Lower leg skin (tissue), 4 donors: ENCODE measurements at regions not wholly inside any gene's neighbourhood (a gene's known extent, or its start where the extent isn't known, plus 50 kb on each side); places are given as distances from the start of the nearest gene placed in this dataset.

Experiments used
- DNase-seq, 2 donors: peaks; one replicate each; pipeline ENCODE4 v3.0.0-alpha.2; 2019; ENCODE audit warnings: low spot score in 2 of 2
- H3K4me3 ChIP-seq: fragments of 200-600 bp; sonication (generic); 2 replicates; pipeline ENCODE4 v1.5.1; 2017; ENCODE audit warnings: mild to moderate bottlenecking, low read depth; ENCODE audit not compliant: poor library complexity, severe bottlenecking
- POLR2A ChIP-seq, 2 donors: fragments of 450-650 bp; IDR thresholded peaks; one replicate each; pipeline ENCODE4 v1.6.1; 2016 to 2017; ENCODE audit warnings: antibody characterized with exemption in 2 of 2, mild to moderate bottlenecking in 1 of 2, moderate library complexity in 1 of 2
- WGBS, 2 donors: methylation state at CpG; one replicate each; pipeline ENCODE4 v1.1.5; 2018; 5-methylcytosine and 5-hydroxymethylcytosine counted together
- intact Hi-C: fragments of 100-400 bp; cut with DNase I; formaldehyde crosslinking; loops from one replicate; pipeline ENCODE4 v1.15.0; 2023; ENCODE audit warnings: low total_unique reads
- TF ChIP-seq, protein P1 (sequence below), 3 donors: fragments of 450-650 bp; IDR thresholded peaks; one replicate each; pipeline ENCODE4 v1.5.1; 2016; ENCODE audit warnings: antibody characterized with exemption in 3 of 3, mild to moderate bottlenecking in 3 of 3, moderate library complexity in 2 of 3

DNA sequence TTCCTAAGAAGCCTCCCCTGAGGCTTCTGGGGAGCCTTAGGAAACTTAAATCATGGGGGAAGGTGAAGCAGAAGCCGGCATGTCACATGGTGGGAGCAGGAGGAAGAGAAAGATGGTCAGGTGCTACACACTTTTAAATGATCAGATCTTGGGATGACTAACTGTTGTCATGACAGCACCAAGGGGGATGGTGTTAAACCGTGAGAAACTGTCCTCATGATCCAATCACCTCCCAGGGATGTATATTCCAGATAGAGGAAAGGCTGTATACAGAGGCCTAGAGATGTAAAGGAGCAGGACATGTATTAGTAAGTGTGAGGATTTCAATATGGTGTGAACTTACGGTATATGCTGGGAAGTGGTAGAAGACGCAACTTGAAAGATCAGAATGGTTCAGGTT is 121.1 kb downstream of the CAND1 start:
- no peak overlapping the region for H3K4me3 ChIP-seq
- TF ChIP-seq POLR2A (IDR thresholded peaks at IDR 0.05), result no peak
- TF ChIP-seq, protein P1, sequence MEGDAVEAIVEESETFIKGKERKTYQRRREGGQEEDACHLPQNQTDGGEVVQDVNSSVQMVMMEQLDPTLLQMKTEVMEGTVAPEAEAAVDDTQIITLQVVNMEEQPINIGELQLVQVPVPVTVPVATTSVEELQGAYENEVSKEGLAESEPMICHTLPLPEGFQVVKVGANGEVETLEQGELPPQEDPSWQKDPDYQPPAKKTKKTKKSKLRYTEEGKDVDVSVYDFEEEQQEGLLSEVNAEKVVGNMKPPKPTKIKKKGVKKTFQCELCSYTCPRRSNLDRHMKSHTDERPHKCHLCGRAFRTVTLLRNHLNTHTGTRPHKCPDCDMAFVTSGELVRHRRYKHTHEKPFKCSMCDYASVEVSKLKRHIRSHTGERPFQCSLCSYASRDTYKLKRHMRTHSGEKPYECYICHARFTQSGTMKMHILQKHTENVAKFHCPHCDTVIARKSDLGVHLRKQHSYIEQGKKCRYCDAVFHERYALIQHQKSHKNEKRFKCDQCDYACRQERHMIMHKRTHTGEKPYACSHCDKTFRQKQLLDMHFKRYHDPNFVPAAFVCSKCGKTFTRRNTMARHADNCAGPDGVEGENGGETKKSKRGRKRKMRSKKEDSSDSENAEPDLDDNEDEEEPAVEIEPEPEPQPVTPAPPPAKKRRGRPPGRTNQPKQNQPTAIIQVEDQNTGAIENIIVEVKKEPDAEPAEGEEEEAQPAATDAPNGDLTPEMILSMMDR (IDR thresholded peaks at IDR 0.05), result no peak
- intact Hi-C loops, result no loop called here
- DNase-seq, result no peak
- 89 to 94% methylated on average over 4 of the region's 4 CpGs for WGBS, 2 donors

DNA sequence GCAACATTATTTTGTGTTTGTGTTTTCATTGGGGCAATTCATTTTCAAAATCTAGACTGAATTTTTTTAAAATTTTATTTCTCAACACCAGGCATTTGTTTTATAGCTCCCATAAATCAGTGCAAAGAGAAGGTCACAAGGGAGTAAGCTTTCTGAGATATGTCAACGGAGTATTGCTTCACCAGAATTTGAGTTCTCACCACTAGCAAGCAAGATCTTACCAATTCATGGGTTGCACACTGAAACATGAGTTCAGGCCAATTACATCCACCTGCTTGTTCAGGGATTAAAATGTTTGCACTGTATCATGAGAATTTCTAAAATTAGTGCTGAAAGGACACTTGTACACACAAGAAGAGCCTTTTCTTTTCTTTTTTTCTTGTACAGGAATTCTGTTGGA is 121.9 kb downstream of the CAND1 start:
- no peak for DNase-seq
- H3K4me3 ChIP-seq, result no peak overlapping the region
- intact Hi-C loops, result no loop called here
- WGBS, 2 donors, result 75 to 77% methylated on average over 1 of the region's 1 CpG
- TF ChIP-seq, protein P1 (IDR thresholded peaks at IDR 0.05), result no peak
- TF ChIP-seq POLR2A (IDR thresholded peaks at IDR 0.05), result no peak

DNA sequence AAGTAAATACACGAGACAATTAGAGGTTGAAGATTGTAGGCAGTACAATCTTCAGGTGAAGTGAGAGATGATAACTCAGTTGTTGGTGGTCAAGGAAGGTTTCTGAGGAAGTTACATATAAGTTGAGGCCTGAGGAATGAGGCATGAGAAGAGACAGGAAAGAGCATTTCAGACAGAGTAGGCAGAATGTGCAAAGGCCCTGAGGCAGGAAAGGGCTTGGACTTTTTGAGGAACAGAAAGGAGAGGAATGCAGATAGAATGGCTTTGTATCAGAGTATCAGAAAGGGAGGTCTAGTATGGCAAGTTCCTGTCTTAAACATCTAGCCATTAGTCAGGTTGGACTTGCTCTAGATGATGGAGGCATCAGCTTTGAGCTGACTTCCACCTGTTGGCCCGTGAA is 122.5 kb downstream of the CAND1 start:
- no peak for DNase-seq
- 89 to 94% methylated on average over 2 of the region's 2 CpGs for WGBS, 2 donors
- intact Hi-C loops, result no loop called here
- TF ChIP-seq, protein P1 (IDR thresholded peaks at IDR 0.05), result no peak
- TF ChIP-seq POLR2A (IDR thresholded peaks at IDR 0.05), result no peak
- no peak overlapping the region for H3K4me3 ChIP-seq

DNA sequence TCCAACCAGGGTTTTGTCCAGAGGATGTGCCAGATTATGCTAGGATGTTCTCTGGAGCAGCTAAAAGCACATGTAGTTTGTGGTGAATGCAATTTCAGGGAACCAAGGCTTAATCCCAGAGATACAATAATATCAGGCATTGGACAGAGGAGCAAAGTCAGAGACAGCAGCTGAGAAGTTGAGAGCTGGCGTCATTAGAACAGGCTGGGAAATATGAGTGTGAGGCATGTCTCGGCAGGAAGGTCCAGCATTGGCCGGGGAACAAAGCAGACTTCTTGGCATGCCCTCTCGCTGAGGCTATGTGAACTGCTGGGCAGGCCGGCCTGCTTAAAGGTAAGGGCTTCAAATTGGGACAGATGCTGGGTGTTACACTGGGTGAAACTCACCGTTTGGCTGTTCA is 125.4 kb downstream of the CAND1 start:
- peak in 1 of 2 donors; percentile 22 for DNase-seq
- TF ChIP-seq, protein P1 (IDR thresholded peaks at IDR 0.05), result no peak
- TF ChIP-seq POLR2A (IDR thresholded peaks at IDR 0.05), result no peak
- H3K4me3 ChIP-seq, result no peak overlapping the region
- intact Hi-C loops, result no loop called here
- 31 to 35% methylated on average over 6 of the region's 6 CpGs for WGBS, 2 donors

DNA sequence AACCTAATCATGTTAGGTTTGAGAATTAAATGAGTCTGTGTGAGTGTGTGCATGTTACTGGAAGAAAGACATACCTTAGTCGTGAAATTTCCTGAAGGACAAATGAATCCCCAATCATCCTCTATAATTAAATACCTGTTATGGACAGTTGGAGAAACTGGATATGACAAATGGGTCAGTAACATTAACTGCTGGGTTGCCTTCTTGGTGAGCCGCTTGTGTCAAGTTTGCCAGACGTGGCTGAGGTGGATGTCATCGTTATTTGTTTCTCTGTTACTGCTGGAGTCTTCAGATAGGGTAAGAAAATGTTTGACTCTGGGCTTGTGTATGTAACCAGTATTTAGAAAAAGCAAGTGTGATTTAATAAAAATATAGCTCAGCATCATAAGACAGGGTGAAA is 131.6 kb downstream of the CAND1 start:
- no peak for TF ChIP-seq POLR2A (IDR thresholded peaks at IDR 0.05)
- intact Hi-C loops, result no loop called here
- WGBS, 2 donors, result 87 to 94% methylated on average over 4 of the region's 4 CpGs

DNA sequence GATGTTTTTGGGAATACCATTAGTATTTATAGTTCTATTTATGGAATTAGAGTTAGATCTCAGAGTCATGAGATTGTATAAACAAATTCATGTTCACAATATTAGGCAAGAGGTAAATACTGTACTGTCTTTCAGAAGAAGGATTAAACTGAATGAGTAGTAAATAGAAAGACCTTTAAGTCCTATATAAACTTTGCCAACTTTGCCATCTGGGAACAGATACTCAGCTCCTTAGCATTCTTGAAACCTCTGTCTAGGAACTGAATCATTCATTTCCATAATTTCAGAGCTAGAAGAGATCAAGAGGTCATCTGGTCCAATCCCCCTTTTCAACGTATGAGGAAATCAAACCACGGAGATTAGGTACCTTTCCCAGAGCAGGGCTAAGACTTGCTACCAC is 141.1 kb downstream of the CAND1 start:
- DNase-seq, result no peak
- no peak for TF ChIP-seq POLR2A (IDR thresholded peaks at IDR 0.05)
- TF ChIP-seq, protein P1 (IDR thresholded peaks at IDR 0.05), result no peak
- intact Hi-C loops, result no loop called here
- WGBS, 2 donors, result 48 to 67% methylated on average over 2 of the region's 2 CpGs
- H3K4me3 ChIP-seq, result no peak overlapping the region

More for the DNA sequence above, 131.6 kb downstream of the CAND1 start:
- no peak for DNase-seq
- H3K4me3 ChIP-seq, result no peak overlapping the region
